Erythroblast (primary cell): ENCODE measurements at regions not wholly inside any gene's neighbourhood (a gene's known extent, or its start where the extent isn't known, plus 50 kb on each side); places are given as distances from the start of the nearest gene placed in this dataset.

Experiments used
- GATA1 ChIP-seq: IDR thresholded peaks from 2 replicates; pipeline ENCODE4 v1.6.1; 2011; ENCODE audit warnings: low read depth, mild to moderate bottlenecking, control low read depth, low read length, moderate library complexity
- POLR2A ChIP-seq: IDR thresholded peaks from 2 replicates; pipeline ENCODE4 v1.6.1; 2011; ENCODE audit warnings: mild to moderate bottlenecking, low read length

GRCh38 chr3:194203482-194204041 lies 67.6 kb downstream of the HES1 start:
- no peak for TF ChIP-seq POLR2A
- no peak for TF ChIP-seq GATA1
